Activated naive CD8-positive, alpha-beta T cell treated with anti-CD3 and anti-CD28 coated beads, Interleukin-2, amount 10 ng/mL, durations not matched to agents 7 days and 5 days (primary cell): ENCODE measurements at regions not wholly inside any gene's neighbourhood (a gene's known extent, or its start where the extent isn't known, plus 50 kb on each side); places are given as distances from the start of the nearest gene placed in this dataset.
"Not testable (repeated sequence)": the region's sequence is repeated elsewhere in the genome, so short reads cannot be mapped to it uniquely, and the experiment has no call there.

Source experiments
- ATAC-seq: fragments of 150-1000 bp; cut with Tn5 transposase; one replicate; pipeline ENCODE4 v1.10.0; 2021; ENCODE audit warnings: low read depth, moderate library complexity
- POLR2A ChIA-PET: fragments of 350-600 bp; sonication (Branson Sonifier 250); formaldehyde crosslinking; loops from one replicate; lab custom pipeline; 2021; ENCODE audit warnings: antibody characterized with exemption; lab: Charles Lee
- DNase-seq: peaks from one replicate; pipeline ENCODE4 v3.0.0; 2021
- H3K27ac Mint-ChIP-seq: one replicate; pipeline ENCODE4 v1.8.0; 2022; ENCODE audit warnings: mild to moderate bottlenecking, mixed read lengths
- H3K27me3 Mint-ChIP-seq: one replicate; pipeline ENCODE4 v1.8.0; 2022; ENCODE audit warnings: mild to moderate bottlenecking, moderate library complexity, mixed read lengths
- H3K36me3 Mint-ChIP-seq: one replicate; pipeline ENCODE4 v1.8.0; 2021; ENCODE audit warnings: mild to moderate bottlenecking, mixed read lengths
- H3K4me1 Mint-ChIP-seq: one replicate; pipeline ENCODE4 v1.8.0; 2021; ENCODE audit warnings: mixed read lengths
- H3K4me3 Mint-ChIP-seq: one replicate; pipeline ENCODE4 v1.8.0; 2022; ENCODE audit warnings: mild to moderate bottlenecking, moderate library complexity, mixed read lengths
- H3K9me3 Mint-ChIP-seq: one replicate; pipeline ENCODE4 v1.8.0; 2021; ENCODE audit warnings: mixed read lengths

DNA sequence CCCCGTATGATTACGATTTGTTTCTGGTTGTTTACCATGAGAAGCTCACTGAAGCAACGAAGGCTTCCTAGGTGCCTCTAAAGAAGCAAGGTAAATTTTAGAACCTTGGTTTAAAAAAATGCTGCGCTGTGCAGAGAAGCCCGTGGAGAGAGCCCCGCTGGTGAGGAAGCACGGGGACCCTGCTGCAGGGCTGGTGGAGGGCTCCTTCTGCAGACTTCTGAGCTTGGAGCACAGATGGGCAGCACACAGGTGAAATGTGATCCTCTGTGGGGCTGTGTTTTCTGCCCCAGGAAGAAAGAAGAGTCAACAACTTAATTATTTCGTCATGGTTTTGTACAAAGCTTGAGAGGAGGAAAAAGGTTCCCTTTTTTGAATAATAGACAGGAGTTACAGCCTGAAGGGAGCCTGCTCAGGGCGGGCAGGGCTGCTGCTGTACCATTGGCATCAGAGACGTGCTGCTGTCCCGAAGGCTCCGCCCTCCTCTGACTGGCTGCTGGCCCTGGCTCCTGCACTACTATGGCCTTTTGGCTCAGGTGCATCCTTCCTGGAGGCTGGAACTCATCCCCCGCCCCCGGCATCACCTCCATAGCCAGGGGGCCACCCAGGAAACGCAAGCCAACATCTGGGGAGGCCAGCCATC lies 108.0 kb upstream of the PLGLB2 start:
- H3K4me1 Mint-ChIP-seq, H3K27me3 Mint-ChIP-seq, H3K9me3 Mint-ChIP-seq, ATAC-seq, H3K36me3 Mint-ChIP-seq, DNase-seq, POLR2A ChIA-PET, H3K4me3 Mint-ChIP-seq, H3K27ac Mint-ChIP-seq: not testable (repeated sequence)

DNA sequence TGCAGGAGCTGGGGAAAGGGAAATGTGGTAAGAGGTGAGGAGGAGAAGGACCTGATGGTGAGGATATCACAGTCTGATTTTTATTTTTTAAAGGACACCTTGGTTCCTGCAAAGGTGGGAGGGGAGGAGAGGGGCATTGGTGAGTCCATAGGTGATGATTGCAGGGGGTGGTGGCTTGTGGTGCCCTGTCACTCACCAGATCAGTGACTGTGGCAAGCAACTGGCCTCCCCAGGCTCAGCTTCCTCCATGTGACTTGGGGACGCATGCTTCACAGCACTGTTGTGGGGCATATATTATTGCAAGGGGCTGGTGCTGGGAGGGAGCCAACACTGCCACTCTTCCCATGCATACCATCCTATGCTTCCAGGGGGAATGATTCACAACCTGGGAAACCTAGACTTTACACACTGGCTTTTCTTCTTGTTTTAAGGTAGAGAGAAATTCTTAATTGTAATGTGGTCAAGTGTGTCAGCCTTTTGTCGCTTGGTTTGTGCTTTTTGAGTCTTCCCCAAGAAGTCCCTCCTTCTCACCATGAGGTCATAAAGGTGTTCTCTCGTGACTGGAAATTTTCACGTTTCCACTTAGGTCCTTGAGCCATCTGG lies 106.8 kb upstream of the PLGLB2 start:
- H3K4me3 Mint-ChIP-seq, DNase-seq, H3K4me1 Mint-ChIP-seq, POLR2A ChIA-PET, H3K27me3 Mint-ChIP-seq, ATAC-seq, H3K36me3 Mint-ChIP-seq, H3K27ac Mint-ChIP-seq, H3K9me3 Mint-ChIP-seq: not testable (repeated sequence)

DNA sequence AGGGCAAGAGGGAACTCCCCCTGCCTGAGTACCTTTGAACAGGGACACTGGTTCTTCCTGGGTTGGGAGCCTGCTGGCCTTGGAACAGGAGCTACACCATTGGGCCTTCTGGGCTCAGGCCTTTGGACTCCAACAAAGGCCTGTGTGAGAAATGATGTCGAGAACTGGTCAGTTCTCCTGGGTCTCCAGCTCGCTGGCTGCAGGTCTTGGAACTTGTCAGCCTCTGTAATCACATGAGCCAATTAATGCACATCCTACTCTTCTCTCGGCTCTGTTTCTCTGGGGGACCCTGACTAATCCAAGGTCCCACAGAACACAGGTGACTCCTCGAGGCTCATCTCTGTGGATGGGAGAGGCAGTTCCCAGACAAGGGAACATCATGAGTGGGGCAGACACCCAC lies 104.7 kb upstream of the PLGLB2 start:
- H3K27ac Mint-ChIP-seq, H3K9me3 Mint-ChIP-seq, ATAC-seq, H3K4me3 Mint-ChIP-seq, POLR2A ChIA-PET, DNase-seq, H3K36me3 Mint-ChIP-seq, H3K27me3 Mint-ChIP-seq, H3K4me1 Mint-ChIP-seq: not testable (repeated sequence)

DNA sequence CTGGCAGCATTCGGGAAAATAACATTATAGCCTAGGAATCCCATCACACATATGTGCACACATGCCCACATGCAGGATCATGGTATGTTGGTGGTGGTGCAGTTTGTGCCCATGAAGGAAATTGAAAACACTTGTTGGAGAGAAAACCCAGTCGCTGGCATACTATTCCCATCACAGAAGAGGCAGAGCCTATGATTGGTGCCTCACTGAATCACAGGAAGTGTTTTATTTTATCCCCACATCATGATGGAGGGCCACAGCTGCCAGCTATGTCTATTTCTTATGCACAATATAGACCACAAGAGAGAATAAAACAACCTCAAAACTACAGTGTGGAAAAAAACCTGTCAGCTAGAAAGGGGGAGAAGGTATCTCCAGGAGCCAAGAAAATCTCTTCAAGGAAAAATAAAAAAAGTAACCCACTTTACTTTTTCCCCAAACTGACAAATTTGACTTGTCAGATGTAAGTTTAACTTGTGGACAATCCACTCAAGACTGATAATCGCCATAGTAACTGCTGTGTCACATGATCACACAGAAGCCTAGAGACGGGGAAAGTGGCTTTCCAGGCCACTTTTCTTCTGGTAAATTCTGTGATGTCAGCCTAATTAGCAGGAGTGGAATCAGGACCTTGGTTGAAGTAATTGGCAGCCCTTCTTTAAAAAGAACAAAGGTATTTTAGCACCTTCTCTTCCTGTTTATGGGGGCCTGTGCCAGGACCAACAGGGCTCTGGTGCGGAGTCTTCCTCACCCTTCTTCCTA lies 100.0 kb upstream of the PLGLB2 start:
- DNase-seq, H3K27ac Mint-ChIP-seq, H3K27me3 Mint-ChIP-seq, ATAC-seq, H3K9me3 Mint-ChIP-seq, POLR2A ChIA-PET, H3K4me1 Mint-ChIP-seq, H3K4me3 Mint-ChIP-seq, H3K36me3 Mint-ChIP-seq: not testable (repeated sequence)

DNA sequence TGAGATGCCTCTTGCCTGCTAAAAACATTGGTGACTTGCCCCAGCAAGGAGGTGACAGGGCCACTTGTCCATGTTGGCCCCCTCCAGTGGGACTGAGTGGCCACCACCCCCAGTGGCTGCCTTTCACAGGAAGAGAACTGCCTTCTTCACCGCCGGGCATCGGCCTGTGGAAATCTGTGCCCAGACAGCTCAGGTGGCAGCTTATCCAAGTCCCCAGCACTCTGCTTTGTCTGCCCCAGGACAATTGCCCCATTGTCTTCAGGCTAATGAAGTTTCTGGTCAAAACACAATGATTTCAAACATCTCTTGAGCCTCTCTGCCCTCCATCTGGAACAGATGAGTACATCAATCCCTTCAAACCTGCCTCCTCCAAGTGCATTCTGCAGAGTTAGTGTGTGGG lies 99.1 kb upstream of the PLGLB2 start:
- H3K27me3 Mint-ChIP-seq, H3K36me3 Mint-ChIP-seq, H3K27ac Mint-ChIP-seq, DNase-seq, H3K4me1 Mint-ChIP-seq, H3K4me3 Mint-ChIP-seq, ATAC-seq, POLR2A ChIA-PET, H3K9me3 Mint-ChIP-seq: not testable (repeated sequence)

DNA sequence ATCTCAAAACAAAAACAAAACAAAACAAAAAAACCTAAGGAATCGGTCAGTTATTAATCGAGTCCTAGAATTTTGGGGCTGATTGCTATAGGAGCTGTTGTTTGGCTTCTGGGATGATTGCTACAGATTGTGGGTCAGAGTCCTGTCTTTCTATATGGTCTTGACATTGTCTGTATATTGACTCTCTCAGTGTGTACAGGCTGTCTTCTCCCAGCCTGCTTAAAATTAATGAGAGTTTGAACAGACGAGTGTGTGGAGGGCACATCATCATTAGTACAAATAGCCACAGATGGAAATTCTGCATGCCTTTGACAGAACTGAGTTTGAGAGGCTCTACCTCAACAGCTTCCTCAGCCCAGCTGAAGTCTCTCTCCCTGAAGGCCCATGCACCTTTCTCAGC lies 98.0 kb upstream of the PLGLB2 start:
- H3K4me1 Mint-ChIP-seq, H3K27me3 Mint-ChIP-seq, H3K27ac Mint-ChIP-seq, H3K9me3 Mint-ChIP-seq, ATAC-seq, H3K36me3 Mint-ChIP-seq, H3K4me3 Mint-ChIP-seq, POLR2A ChIA-PET, DNase-seq: not testable (repeated sequence)

DNA sequence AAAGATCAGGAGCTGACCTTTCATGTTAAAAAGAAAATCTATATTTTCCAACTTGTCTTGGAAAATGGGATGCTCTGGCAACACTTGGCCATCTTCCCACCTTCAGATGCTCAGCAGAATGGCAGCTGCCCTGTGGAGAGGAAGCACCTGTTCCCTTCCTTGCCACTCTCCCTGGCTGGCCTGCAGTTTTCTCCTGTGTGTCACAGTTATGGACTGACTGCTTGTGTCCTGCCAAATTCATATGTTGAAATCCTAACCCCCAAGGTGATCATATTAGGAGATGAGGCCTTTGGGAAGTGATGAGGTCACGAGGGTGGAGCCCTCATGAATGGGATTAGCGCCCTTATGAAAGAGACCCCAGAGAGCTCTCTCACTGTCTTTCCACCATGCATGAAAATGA lies 97.0 kb upstream of the PLGLB2 start:
- H3K9me3 Mint-ChIP-seq, ATAC-seq: not testable (repeated sequence)

DNA sequence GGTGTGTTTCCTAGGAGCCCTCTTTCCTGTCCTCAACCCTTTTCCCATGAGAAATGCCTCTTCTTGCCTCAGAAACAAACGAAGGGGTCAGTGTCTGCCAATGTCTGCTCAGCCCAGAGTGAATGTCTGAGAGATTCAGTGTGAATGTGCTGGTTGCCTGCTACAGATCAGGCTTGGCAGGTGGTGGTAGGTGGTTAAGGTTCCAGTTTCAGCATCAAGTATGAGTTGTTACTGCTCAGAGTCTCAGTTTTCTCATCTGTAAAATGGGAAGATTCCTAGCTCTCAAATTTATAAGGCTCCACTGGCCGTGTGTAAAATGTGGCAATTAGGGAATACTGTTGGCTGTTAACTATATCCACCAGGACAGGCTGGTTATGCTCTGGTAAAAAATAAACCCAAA lies 96.3 kb upstream of the PLGLB2 start:
- POLR2A ChIA-PET, H3K27ac Mint-ChIP-seq, H3K27me3 Mint-ChIP-seq, H3K4me3 Mint-ChIP-seq, DNase-seq, ATAC-seq, H3K4me1 Mint-ChIP-seq, H3K36me3 Mint-ChIP-seq, H3K9me3 Mint-ChIP-seq: not testable (repeated sequence)

More for the DNA sequence above, 97.0 kb upstream of the PLGLB2 start:
- POLR2A ChIA-PET, H3K27me3 Mint-ChIP-seq, H3K4me3 Mint-ChIP-seq, H3K27ac Mint-ChIP-seq, DNase-seq, H3K36me3 Mint-ChIP-seq, H3K4me1 Mint-ChIP-seq: not testable (repeated sequence)

DNA sequence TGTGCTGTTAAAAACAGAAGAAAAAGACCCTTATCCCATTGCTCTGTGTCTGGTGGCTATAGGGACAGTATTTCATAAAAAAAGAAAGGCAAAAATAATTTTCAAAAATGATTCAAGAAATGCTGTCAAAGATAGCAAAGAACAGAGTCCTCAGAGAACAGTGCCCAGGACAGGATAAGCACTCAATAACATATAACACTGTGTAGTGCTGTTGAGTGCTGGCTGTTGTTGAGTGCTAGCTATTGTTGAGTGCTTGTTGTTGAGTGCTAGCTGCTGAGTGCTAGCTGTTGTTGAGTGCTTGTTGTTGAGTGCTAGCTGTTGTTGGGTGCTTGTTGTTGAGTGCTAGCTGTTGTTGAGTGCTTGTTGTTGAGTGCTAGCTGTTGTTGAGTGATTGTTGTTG lies 94.5 kb upstream of the PLGLB2 start:
- DNase-seq, H3K27ac Mint-ChIP-seq, H3K27me3 Mint-ChIP-seq, H3K4me1 Mint-ChIP-seq, H3K9me3 Mint-ChIP-seq, POLR2A ChIA-PET, H3K4me3 Mint-ChIP-seq, H3K36me3 Mint-ChIP-seq, ATAC-seq: not testable (repeated sequence)

DNA sequence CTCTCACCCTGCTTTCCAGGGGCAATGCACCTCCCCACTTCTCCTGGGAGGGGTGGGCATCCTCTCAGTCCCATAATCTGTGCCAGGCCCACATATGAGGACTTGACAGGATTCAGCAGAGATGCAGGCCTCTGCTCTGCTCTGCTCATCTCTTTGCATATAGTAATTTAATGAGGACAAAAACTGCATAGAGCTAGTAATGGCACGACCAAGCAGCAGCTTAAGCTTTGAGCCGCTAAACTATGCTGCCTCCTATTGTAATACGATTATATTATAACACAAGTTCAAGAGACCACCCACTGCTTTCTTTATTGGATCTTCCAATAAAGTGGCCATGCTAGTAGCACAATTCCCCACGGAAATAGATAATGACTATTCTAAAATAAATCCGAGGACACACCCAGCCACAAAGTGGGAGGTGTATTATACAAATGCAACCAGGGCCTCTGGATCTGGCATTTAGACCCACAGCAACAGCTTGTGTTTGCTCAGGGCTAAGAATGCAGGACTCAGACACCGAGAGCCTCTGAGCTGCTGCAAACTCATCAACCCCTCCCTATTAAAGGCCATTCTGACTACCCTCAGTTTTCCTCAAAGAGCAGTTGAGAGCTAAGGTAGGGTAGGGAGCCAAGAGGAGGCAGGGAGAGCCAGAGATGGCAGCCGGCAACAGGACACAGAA lies 93.6 kb upstream of the PLGLB2 start:
- POLR2A ChIA-PET, H3K36me3 Mint-ChIP-seq, H3K9me3 Mint-ChIP-seq, H3K4me3 Mint-ChIP-seq, H3K4me1 Mint-ChIP-seq, H3K27ac Mint-ChIP-seq, DNase-seq, H3K27me3 Mint-ChIP-seq, ATAC-seq: not testable (repeated sequence)

DNA sequence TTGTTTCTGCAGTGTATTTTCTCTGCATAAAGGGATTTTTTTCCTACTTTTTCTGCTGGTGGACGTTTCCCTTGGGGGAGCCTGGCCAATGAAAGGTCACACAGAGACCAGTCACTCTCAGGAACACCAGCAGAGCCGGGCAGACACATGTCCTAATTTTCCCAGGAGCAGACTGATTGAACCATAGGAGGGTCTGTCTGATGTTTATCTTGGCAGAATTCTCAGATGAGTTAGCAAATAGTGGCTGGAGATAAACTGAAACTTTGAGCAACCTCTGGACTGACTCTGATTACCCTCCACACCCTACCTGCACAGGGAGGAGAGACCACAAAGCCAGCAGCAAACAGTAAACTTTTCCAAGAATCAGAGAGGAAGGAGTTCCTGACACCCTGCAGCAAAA lies 90.0 kb upstream of the PLGLB2 start:
- H3K9me3 Mint-ChIP-seq, ATAC-seq, H3K27ac Mint-ChIP-seq, DNase-seq, POLR2A ChIA-PET, H3K36me3 Mint-ChIP-seq, H3K4me3 Mint-ChIP-seq, H3K4me1 Mint-ChIP-seq, H3K27me3 Mint-ChIP-seq: not testable (repeated sequence)

DNA sequence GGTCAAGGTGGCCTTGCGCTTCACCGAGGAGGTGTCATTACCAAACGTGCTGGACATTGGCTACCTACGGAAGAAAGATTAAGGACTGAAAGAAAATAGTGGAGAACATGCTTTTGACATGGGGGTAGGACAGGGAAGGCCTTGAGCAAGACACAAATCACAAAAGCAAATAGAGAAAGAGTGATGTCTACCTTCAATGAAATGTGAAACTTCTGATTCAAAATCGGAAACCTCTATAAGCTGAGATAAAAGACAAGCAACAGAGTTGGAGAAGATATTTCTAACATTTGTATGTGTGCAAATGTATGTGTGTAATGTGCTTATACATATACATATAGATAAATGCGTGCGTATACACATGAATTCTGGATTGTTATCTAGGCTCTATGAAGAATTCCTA lies 89.5 kb upstream of the PLGLB2 start:
- POLR2A ChIA-PET, H3K27ac Mint-ChIP-seq, H3K4me3 Mint-ChIP-seq, DNase-seq, ATAC-seq, H3K36me3 Mint-ChIP-seq, H3K4me1 Mint-ChIP-seq, H3K27me3 Mint-ChIP-seq, H3K9me3 Mint-ChIP-seq: not testable (repeated sequence)

DNA sequence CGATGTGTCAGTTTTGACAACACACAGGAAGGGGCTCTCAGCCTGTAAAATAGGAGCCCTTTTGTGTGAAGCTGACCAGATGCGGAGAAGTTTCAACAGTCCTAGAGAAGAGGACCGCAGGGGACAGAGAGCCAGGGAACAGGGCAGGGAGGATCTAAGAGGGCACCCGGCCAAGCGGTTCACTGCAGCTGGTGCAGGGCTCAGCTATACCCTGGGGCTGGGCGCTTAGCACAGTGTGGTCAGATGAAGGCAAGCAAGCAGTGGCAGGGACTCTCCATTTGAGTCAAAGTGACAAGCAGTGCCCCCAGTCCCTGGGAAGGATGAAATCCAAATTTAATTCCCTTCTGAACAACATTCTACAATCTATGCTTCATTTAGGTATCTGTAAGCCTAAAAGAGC lies 88.9 kb upstream of the PLGLB2 start:
- DNase-seq, ATAC-seq, H3K36me3 Mint-ChIP-seq, H3K4me1 Mint-ChIP-seq, H3K4me3 Mint-ChIP-seq, H3K27me3 Mint-ChIP-seq, H3K9me3 Mint-ChIP-seq, H3K27ac Mint-ChIP-seq, POLR2A ChIA-PET: not testable (repeated sequence)

DNA sequence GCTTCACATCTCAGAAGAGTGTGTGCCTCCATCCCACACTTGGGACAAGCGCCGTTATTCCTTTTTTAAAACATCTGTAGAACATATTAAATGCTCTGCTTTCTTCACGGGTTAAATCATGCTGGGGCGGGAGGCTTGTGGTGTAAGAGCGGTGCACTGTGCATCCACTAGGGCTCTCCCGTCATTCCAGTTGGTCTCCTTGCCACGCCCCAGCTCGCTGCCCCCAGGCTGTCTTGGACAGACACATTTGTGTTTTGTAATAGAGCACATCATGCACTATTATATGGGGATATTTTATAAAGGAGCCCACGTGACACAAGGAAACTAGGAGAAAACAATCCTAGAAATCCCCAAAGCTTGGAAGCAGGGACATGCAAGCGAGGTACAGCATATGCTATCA lies 87.7 kb upstream of the PLGLB2 start:
- H3K27me3 Mint-ChIP-seq, DNase-seq, H3K4me3 Mint-ChIP-seq, H3K27ac Mint-ChIP-seq, H3K9me3 Mint-ChIP-seq, H3K4me1 Mint-ChIP-seq, H3K36me3 Mint-ChIP-seq, ATAC-seq, POLR2A ChIA-PET: not testable (repeated sequence)
